ENCODE measurements at regions not wholly inside any gene's neighbourhood (a gene's known extent, or its start where the extent isn't known, plus 50 kb on each side); places are given as distances from the start of the nearest gene placed in this dataset.

DNA sequence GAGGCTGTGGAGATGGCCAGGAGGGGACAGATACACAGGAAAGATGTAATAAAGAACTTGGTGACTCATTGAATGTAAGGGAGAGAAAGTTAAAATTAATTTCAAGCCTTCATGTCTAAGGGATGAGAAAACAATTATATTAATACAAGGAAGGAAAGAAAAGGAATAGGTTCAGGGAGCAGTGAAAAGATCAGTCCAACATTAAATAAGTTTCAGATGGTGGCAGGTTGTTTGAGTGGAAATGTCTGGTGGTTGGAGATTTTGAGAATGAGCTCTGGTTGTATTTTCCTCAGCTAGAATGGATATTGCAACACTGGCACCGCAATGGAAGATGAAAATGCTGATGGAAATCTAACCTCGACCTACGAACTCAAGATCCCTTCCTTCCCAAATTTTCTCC is 304.3 kb downstream of the COL12A1 start:
- BruUV-seq (replicated peaks): no TSS peak
- no peaks in the 10 kb centered on the region for H3K9me2 ChIP-seq (replicated peaks; ENCODE audit: low read length)

DNA sequence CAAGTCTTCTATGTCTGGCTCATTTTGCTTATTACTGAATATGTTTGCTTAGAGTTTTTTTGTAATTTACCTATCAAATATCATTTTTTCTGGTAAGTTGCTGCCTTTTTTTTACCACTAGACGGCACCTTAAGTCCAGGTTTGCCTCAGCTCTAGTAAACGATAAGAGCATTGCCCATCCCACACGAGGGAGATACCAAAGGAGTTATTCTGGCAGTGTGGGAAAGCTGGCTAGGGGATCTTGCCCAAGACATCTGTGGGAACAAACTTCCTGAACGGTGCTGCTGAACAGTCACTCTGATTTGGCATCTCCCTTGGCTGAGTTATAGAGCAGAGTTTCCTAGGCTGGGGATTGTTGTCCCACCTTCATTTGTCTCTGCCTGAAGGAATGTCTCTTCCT is 306.4 kb downstream of the COL12A1 start:
- no peak overlapping the region for H3K27ac ChIP-seq (ENCODE audit: low read length)
- intact Hi-C loops (cut with micrococcal nuclease): loop anchor here (1.0 to 10.0 kb wide), 3 partner anchors 305 to 495 kb away; no protein-coding TSS in a partner anchor
- TF ChIP-seq, protein P1, sequence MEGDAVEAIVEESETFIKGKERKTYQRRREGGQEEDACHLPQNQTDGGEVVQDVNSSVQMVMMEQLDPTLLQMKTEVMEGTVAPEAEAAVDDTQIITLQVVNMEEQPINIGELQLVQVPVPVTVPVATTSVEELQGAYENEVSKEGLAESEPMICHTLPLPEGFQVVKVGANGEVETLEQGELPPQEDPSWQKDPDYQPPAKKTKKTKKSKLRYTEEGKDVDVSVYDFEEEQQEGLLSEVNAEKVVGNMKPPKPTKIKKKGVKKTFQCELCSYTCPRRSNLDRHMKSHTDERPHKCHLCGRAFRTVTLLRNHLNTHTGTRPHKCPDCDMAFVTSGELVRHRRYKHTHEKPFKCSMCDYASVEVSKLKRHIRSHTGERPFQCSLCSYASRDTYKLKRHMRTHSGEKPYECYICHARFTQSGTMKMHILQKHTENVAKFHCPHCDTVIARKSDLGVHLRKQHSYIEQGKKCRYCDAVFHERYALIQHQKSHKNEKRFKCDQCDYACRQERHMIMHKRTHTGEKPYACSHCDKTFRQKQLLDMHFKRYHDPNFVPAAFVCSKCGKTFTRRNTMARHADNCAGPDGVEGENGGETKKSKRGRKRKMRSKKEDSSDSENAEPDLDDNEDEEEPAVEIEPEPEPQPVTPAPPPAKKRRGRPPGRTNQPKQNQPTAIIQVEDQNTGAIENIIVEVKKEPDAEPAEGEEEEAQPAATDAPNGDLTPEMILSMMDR (conservative IDR thresholded peaks at IDR 0.05; ENCODE audit: low read depth, low read length): peak; percentile 73
- TF ChIP-seq EZH2phosphoT487 (IDR thresholded peaks at IDR 0.05; ENCODE audit: borderline replicate concordance, low read length): no peak
- H3K9me2 ChIP-seq (replicated peaks; ENCODE audit: low read length): no peaks in the 10 kb centered on the region
- no peak overlapping the region for H3K4me3 ChIP-seq (ENCODE audit: low read length)
- H3K9ac ChIP-seq (ENCODE audit: low read length): no peak overlapping the region
- H3K4me1 ChIP-seq (ENCODE audit: insufficient read depth, low read length): 0 out of 2 replicates have a peak, but pooled peaks cover 3% of the 10 kb centered on the region
- peak overlapping the region; percentile 52; the same call in 1 of the 2 replicates for H2AFZ ChIP-seq (ENCODE audit: low read length)
- POLR2A ChIA-PET (ENCODE audit: unreplicated experiment): no interaction called here
- no TSS peak for BruUV-seq (replicated peaks)
- CTCF ChIA-PET: interaction anchor here (1.3 kb wide), 1 partner anchor 305 kb away, joined by 5 read pairs; no protein-coding TSS in a partner anchor
- DNase-seq (peak; percentile 68), ATAC-seq (peak; percentile 58)
- no peaks in the 10 kb centered on the region for H3K36me3 ChIP-seq (ENCODE audit: low read depth, low read length)
- H3K79me2 ChIP-seq (ENCODE audit: low read length): no peaks in the 10 kb centered on the region
- H3K9me3 ChIP-seq (ENCODE audit: low read length): no peaks in the 10 kb centered on the region
- no peaks in the 10 kb centered on the region for H4K20me1 ChIP-seq (ENCODE audit: low read length)
- H3F3A ChIP-seq (ENCODE audit: low read length, unreplicated experiment): no peaks in the 10 kb centered on the region
- no peaks in the 10 kb centered on the region for H3K27me3 ChIP-seq (ENCODE audit: low read length)
- peak overlapping the region; percentile 55; the same call in 1 of the 2 replicates for H3K4me2 ChIP-seq (ENCODE audit: low read length)

More for the DNA sequence above, 304.3 kb downstream of the COL12A1 start:
- no peaks in the 10 kb centered on the region for H3K79me2 ChIP-seq (ENCODE audit: low read length)
- no peak overlapping the region for H3K4me3 ChIP-seq (ENCODE audit: low read length)
- H3K36me3 ChIP-seq (ENCODE audit: low read depth, low read length): no peaks in the 10 kb centered on the region
- intact Hi-C loops (cut with micrococcal nuclease): no loop called here
- no peaks in the 10 kb centered on the region for H3K9me3 ChIP-seq (ENCODE audit: low read length)
- DNase-seq: no peak
- ChIA-PET POLR2A (ENCODE audit: unreplicated experiment) (interaction anchor here (0.7 kb wide), 2 partner anchors 836 to 1039 kb away, joined by 3 read pairs; no protein-coding TSS in a partner anchor), CTCF (interaction anchor here (1.6 kb wide), 1 partner anchor 307 kb away, joined by 5 read pairs; no protein-coding TSS in a partner anchor)
- no peak overlapping the region for H3K9ac ChIP-seq (ENCODE audit: low read length)
- H2AFZ ChIP-seq (ENCODE audit: low read length): no peak overlapping the region
- H3F3A ChIP-seq (ENCODE audit: low read length, unreplicated experiment): no peaks in the 10 kb centered on the region
- H3K4me2 ChIP-seq (ENCODE audit: low read length): no peak overlapping the region
- ATAC-seq: no peak
- H3K27ac ChIP-seq (ENCODE audit: low read length): no peak overlapping the region
- no peak for TF ChIP-seq EZH2 (IDR thresholded peaks at IDR 0.05; ENCODE audit: low read length, unreplicated experiment)
- TF ChIP-seq, protein P1 (conservative IDR thresholded peaks at IDR 0.05; ENCODE audit: low read depth, low read length): no peak
- TF ChIP-seq EZH2phosphoT487 (IDR thresholded peaks at IDR 0.05; ENCODE audit: borderline replicate concordance, low read length): no peak
- H3K27me3 ChIP-seq (ENCODE audit: low read length): no peaks in the 10 kb centered on the region
- no peaks in the 10 kb centered on the region for H4K20me1 ChIP-seq (ENCODE audit: low read length)
- 0 out of 2 replicates have a peak, but pooled peaks cover 3% of the 10 kb centered on the region for H3K4me1 ChIP-seq (ENCODE audit: insufficient read depth, low read length)

DNA sequence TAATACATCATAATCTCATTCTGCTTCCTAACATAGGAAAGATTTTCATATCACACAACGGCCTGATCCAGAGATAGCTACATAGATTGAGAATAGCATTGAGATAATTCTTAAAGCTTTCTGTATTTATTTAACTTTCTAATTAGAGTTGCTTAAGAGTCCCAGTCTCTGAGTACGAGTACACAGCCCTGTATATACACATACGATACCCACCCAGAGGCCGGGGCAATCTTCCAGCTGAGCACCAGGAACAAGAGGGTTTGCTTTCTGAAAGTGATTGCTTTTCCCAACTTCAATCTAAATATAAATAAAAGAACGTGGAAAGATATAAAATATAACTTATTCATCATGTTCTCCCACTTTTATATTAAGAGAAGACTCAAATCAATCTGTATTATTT is 313.8 kb downstream of the COL12A1 start:
- Histone ChIP-seq H3K27ac (ENCODE audit: low read length) (no peak overlapping the region), H3K4me1 (ENCODE audit: insufficient read depth, low read length) (no peaks in the 10 kb centered on the region), H3F3A (ENCODE audit: low read length, unreplicated experiment) (no peaks in the 10 kb centered on the region), H4K20me1 (ENCODE audit: low read length) (no peaks in the 10 kb centered on the region), H3K27me3 (ENCODE audit: low read length) (no peaks in the 10 kb centered on the region), H3K4me2 (ENCODE audit: low read length) (no peak overlapping the region), H3K9ac (ENCODE audit: low read length) (no peak overlapping the region), H2AFZ (ENCODE audit: low read length) (no peak overlapping the region), H3K4me3 (ENCODE audit: low read length) (no peak overlapping the region), H3K9me3 (ENCODE audit: low read length) (no peaks in the 10 kb centered on the region), H3K36me3 (ENCODE audit: low read depth, low read length) (no peaks in the 10 kb centered on the region), H3K79me2 (ENCODE audit: low read length) (no peaks in the 10 kb centered on the region), H3K9me2 (replicated peaks; ENCODE audit: low read length) (no peaks in the 10 kb centered on the region)
- intact Hi-C loops (cut with micrococcal nuclease): loop anchor here (10.0 kb wide), 1 partner anchor 487 kb away; no protein-coding TSS in a partner anchor
- TF ChIP-seq EZH2phosphoT487 (IDR thresholded peaks at IDR 0.05; ENCODE audit: borderline replicate concordance, low read length): no peak
- no peak for TF ChIP-seq EZH2 (IDR thresholded peaks at IDR 0.05; ENCODE audit: low read length, unreplicated experiment)
- TF ChIP-seq, protein P1 (conservative IDR thresholded peaks at IDR 0.05; ENCODE audit: low read depth, low read length): no peak
- no peak for ATAC-seq
- no TSS peak for BruUV-seq (replicated peaks)
- ChIA-PET CTCF (no interaction called here), POLR2A (ENCODE audit: unreplicated experiment) (no interaction called here)
- no peak for DNase-seq
